ENCODE measurements at regions not wholly inside any gene's neighbourhood (a gene's known extent, or its start where the extent isn't known, plus 50 kb on each side); places are given as distances from the start of the nearest gene placed in this dataset.
"Not testable (repeated sequence)": the region's sequence is repeated elsewhere in the genome, so short reads cannot be mapped to it uniquely, and the experiment has no call there.

GRCh38 chr2:216774620-216775019 lies 79.3 kb upstream of the IGFBP5 start:
- DNase-seq = no peak

GRCh38 chr2:216774180-216774579 lies 78.8 kb upstream of the IGFBP5 start:
- DNase-seq = no peak

GRCh38 chr2:216773072-216773471 lies 77.7 kb upstream of the IGFBP5 start:
- DNase-seq = no peak

GRCh38 chr2:216770717-216771116 lies 75.4 kb upstream of the IGFBP5 start:
- DNase-seq = no peak

GRCh38 chr2:216770050-216770449 lies 74.7 kb upstream of the IGFBP5 start:
- DNase-seq = no peak

- no peak for DNase-seq
Observed at GRCh38 chr2:216769626-216770025, 74.3 kb upstream of the IGFBP5 start.

GRCh38 chr2:216768908-216769411 lies 73.6 kb upstream of the IGFBP5 start:
- DNase-seq = no peak

- DNase-seq = no peak
Observed at GRCh38 chr2:216765761-216766262, 70.5 kb upstream of the IGFBP5 start.

GRCh38 chr2:216763396-216763795 lies 68.0 kb upstream of the IGFBP5 start:
- no peak for DNase-seq

- no peak for DNase-seq
Observed at GRCh38 chr2:216761809-216762208, 66.5 kb upstream of the IGFBP5 start.

GRCh38 chr2:216761133-216761532 lies 65.8 kb upstream of the IGFBP5 start:
- DNase-seq = no peak

GRCh38 chr2:216758256-216759155 lies 63.2 kb upstream of the IGFBP5 start:
- no peak for DNase-seq

GRCh38 chr2:216757532-216757931 lies 62.2 kb upstream of the IGFBP5 start:
- DNase-seq = no peak

GRCh38 chr2:216756435-216756834 lies 61.1 kb upstream of the IGFBP5 start:
- DNase-seq = no peak

GRCh38 chr2:216754812-216755211 lies 59.5 kb upstream of the IGFBP5 start:
- no peak for DNase-seq

- DNase-seq = no peak
Observed at GRCh38 chr2:216754336-216754735, 59.0 kb upstream of the IGFBP5 start.

- DNase-seq = no peak
Observed at GRCh38 chr2:216752855-216753505, 57.6 kb upstream of the IGFBP5 start.

- not testable (repeated sequence) for DNase-seq
Observed at GRCh38 chr2:216750750-216751149, 55.4 kb upstream of the IGFBP5 start.

- not testable (repeated sequence) for DNase-seq
Observed at GRCh38 chr2:216746268-216746667, 50.9 kb upstream of the IGFBP5 start.

GRCh38 chr2:216745453-216745852 lies 50.1 kb upstream of the IGFBP5 start:
- DNase-seq = no peak
